ENCODE measurements at regions not wholly inside any gene's neighbourhood (a gene's known extent, or its start where the extent isn't known, plus 50 kb on each side); places are given as distances from the start of the nearest gene placed in this dataset.

DNA sequence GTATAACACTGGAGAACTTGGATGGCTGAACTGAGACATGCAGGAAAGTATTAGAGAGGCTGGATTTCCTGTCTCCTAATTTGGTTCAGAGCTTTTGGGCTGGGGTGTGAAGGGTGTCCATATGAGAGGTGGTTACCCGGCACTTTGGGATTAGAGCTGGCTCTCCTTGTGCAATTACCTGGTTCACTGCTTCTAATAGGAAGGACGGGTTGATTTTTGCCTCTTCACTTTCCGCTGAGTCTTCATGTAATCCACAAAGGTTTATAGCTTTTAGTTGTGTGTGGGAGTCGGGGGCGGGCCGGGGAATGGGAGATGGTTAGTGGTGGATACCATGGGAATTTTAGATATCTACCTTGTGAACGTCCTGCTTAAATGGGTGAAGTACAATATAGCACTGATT lies 151.5 kb downstream of the BTBD3 start:
- TF ChIP-seq, protein P1, sequence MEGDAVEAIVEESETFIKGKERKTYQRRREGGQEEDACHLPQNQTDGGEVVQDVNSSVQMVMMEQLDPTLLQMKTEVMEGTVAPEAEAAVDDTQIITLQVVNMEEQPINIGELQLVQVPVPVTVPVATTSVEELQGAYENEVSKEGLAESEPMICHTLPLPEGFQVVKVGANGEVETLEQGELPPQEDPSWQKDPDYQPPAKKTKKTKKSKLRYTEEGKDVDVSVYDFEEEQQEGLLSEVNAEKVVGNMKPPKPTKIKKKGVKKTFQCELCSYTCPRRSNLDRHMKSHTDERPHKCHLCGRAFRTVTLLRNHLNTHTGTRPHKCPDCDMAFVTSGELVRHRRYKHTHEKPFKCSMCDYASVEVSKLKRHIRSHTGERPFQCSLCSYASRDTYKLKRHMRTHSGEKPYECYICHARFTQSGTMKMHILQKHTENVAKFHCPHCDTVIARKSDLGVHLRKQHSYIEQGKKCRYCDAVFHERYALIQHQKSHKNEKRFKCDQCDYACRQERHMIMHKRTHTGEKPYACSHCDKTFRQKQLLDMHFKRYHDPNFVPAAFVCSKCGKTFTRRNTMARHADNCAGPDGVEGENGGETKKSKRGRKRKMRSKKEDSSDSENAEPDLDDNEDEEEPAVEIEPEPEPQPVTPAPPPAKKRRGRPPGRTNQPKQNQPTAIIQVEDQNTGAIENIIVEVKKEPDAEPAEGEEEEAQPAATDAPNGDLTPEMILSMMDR (IDR thresholded peaks at IDR 0.05; ENCODE audit: low read depth, low read length, poor library complexity, severe bottlenecking): no peak
- TF ChIP-seq EZH2phosphoT487 (IDR thresholded peaks at IDR 0.05; ENCODE audit: borderline replicate concordance, low read length): no peak

Data from DOHH2 (cell line).